Erythroblast (primary cell): ENCODE measurements at regions not wholly inside any gene's neighbourhood (a gene's known extent, or its start where the extent isn't known, plus 50 kb on each side); places are given as distances from the start of the nearest gene placed in this dataset.

Source experiments
- GATA1 ChIP-seq: IDR thresholded peaks from 2 replicates; pipeline ENCODE4 v1.6.1; 2011; ENCODE audit warnings: low read depth, mild to moderate bottlenecking, control low read depth, low read length, moderate library complexity
- POLR2A ChIP-seq: IDR thresholded peaks from 2 replicates; pipeline ENCODE4 v1.6.1; 2011; ENCODE audit warnings: mild to moderate bottlenecking, low read length

GRCh38 chr5:88956416-88956815 lies 73.4 kb upstream of the MEF2C start:
- TF ChIP-seq POLR2A (no peak), GATA1 (no peak)
